Hepatocyte (in vitro differentiated cells): ENCODE measurements at regions not wholly inside any gene's neighbourhood (a gene's known extent, or its start where the extent isn't known, plus 50 kb on each side); places are given as distances from the start of the nearest gene placed in this dataset.

Source experiments
- DNase-seq: peaks from one replicate; pipeline ENCODE4 v3.0.0-alpha.2; 2016; ENCODE audit warnings: low spot score
- H2AFZ ChIP-seq: fragments of 200-600 bp; sonication (generic); 2 replicates; pipeline ENCODE4 v1.6.0; 2016; ENCODE audit warnings: antibody characterized with exemption, mild to moderate bottlenecking
- H3K27ac ChIP-seq: fragments of 200-600 bp; sonication (generic); 2 replicates; pipeline ENCODE4 v1.5.1; 2016; ENCODE audit warnings: mild to moderate bottlenecking
- H3K27me3 ChIP-seq: fragments of 200-600 bp; sonication (generic); 2 replicates; pipeline ENCODE4 v1.6.1; 2016
- H3K36me3 ChIP-seq: fragments of 200-600 bp; sonication (generic); replicated peaks from 2 replicates; pipeline ENCODE4 v1.5.1; 2016; ENCODE audit warnings: low read depth; ENCODE audit not compliant: insufficient read depth
- H3K4me1 ChIP-seq: fragments of 200-600 bp; sonication (generic); 2 replicates; pipeline ENCODE4 v1.5.1; 2016; ENCODE audit warnings: mild to moderate bottlenecking, moderate library complexity; ENCODE audit not compliant: insufficient read depth
- H3K4me2 ChIP-seq: fragments of 200-600 bp; sonication (generic); 2 replicates; pipeline ENCODE4 v1.6.0; 2016
- H3K4me3 ChIP-seq: fragments of 200-600 bp; sonication (generic); 2 replicates; pipeline ENCODE4 v1.5.1; 2016; ENCODE audit warnings: mild to moderate bottlenecking
- H3K79me2 ChIP-seq: fragments of 200-600 bp; sonication (generic); 2 replicates; pipeline ENCODE4 v1.6.0; 2017; ENCODE audit warnings: mild to moderate bottlenecking
- H3K9me2 ChIP-seq: fragments of 200-600 bp; sonication (generic); replicated peaks from 2 replicates; pipeline ENCODE4 v1.6.0; 2017; ENCODE audit warnings: mild to moderate bottlenecking; ENCODE audit not compliant: insufficient read depth
- H3K9me3 ChIP-seq: fragments of 200-600 bp; sonication (generic); 2 replicates; pipeline ENCODE4 v1.5.1; 2016; ENCODE audit warnings: low read depth, mild to moderate bottlenecking
- H4K20me1 ChIP-seq: fragments of 200-600 bp; sonication (generic); 2 replicates; pipeline ENCODE4 v1.6.0; 2016; ENCODE audit warnings: mild to moderate bottlenecking; ENCODE audit not compliant: insufficient read depth, poor library complexity, severe bottlenecking
- CTCF ChIP-seq: fragments of 200-600 bp; sonication (generic); IDR thresholded peaks from 2 replicates; pipeline ENCODE4 v1.5.1; 2016; ENCODE audit warnings: antibody characterized with exemption, mild to moderate bottlenecking; ENCODE audit not compliant: poor library complexity
- EZH2 ChIP-seq: fragments of 200-600 bp; sonication (generic); IDR thresholded peaks from 2 replicates; pipeline ENCODE4 v1.6.1; 2016; ENCODE audit warnings: antibody characterized with exemption, mild to moderate bottlenecking, borderline replicate concordance
- EZH2phosphoT487 ChIP-seq: fragments of 200-600 bp; sonication (generic); IDR thresholded peaks from one replicate; pipeline ENCODE4 v1.6.1; 2018; ENCODE audit warnings: antibody characterized with exemption, mild to moderate bottlenecking, low read depth, moderate library complexity; ENCODE audit not compliant: unreplicated experiment, severe bottlenecking
- WGBS: methylation state at CpG from one replicate; pipeline ENCODE4 v1.1.6; 2016; ENCODE audit warnings: low lambda C conversion rate; ENCODE audit errors: missing lambda C conversion rate; 5-methylcytosine and 5-hydroxymethylcytosine counted together

- Histone ChIP-seq H3K4me1 (peaks cover 21% of the 10 kb centered on the region), H4K20me1 (no peaks in the 10 kb centered on the region), H3K4me2 (peak overlapping the region; percentile 31), H2AFZ (no peak overlapping the region), H3K79me2 (peaks cover 10% of the 10 kb centered on the region), H3K9me2 (no peaks in the 10 kb centered on the region), H3K27ac (peak overlapping the region; percentile 93), H3K9me3 (peaks cover 2% of the 10 kb centered on the region), H3K27me3 (no peaks in the 10 kb centered on the region), H3K4me3 (no peak overlapping the region), H3K36me3 (no peaks in the 10 kb centered on the region)
- TF ChIP-seq EZH2 (no peak), CTCF (no peak), EZH2phosphoT487 (no peak)
- DNase-seq: peak; percentile 72
- WGBS: 60% methylated on average over 2 of the region's 2 CpGs
These were observed 90.1 kb downstream of the TNFAIP2 start for GRCh38 chr14:103213331-103213730.

- Histone ChIP-seq H3K27ac (peak overlapping the region; percentile 87), H3K36me3 (no peaks in the 10 kb centered on the region), H3K9me2 (no peaks in the 10 kb centered on the region), H4K20me1 (no peaks in the 10 kb centered on the region), H2AFZ (no peak overlapping the region), H3K4me1 (peaks cover 15% of the 10 kb centered on the region), H3K4me2 (no peak overlapping the region), H3K27me3 (no peaks in the 10 kb centered on the region), H3K9me3 (peaks cover 2% of the 10 kb centered on the region), H3K79me2 (peaks cover 10% of the 10 kb centered on the region), H3K4me3 (no peak overlapping the region)
- TF ChIP-seq EZH2 (no peak), CTCF (no peak), EZH2phosphoT487 (no peak)
- 94% methylated on average over 14 of the region's 14 CpGs for WGBS
- no peak for DNase-seq
These were observed 91.2 kb downstream of the TNFAIP2 start for GRCh38 chr14:103214461-103214958.

- no peak overlapping the region for H2AFZ ChIP-seq
- no peaks in the 10 kb centered on the region for H3K9me2 ChIP-seq
- H3K27ac ChIP-seq: no peak overlapping the region
- H3K27me3 ChIP-seq: peaks cover 5% of the 10 kb centered on the region
- no peak for DNase-seq
- peaks cover 2% of the 10 kb centered on the region for H3K9me3 ChIP-seq
- no peak overlapping the region for H3K4me2 ChIP-seq
- H3K79me2 ChIP-seq: peaks cover 7% of the 10 kb centered on the region
- 94% methylated on average over 10 of the region's 10 CpGs for WGBS
- H3K4me1 ChIP-seq: peaks cover 23% of the 10 kb centered on the region
- H3K4me3 ChIP-seq: no peak overlapping the region
- no peaks in the 10 kb centered on the region for H3K36me3 ChIP-seq
- TF ChIP-seq CTCF (no peak), EZH2phosphoT487 (no peak), EZH2 (no peak)
- H4K20me1 ChIP-seq: no peaks in the 10 kb centered on the region
These were observed 93.1 kb downstream of the TNFAIP2 start for GRCh38 chr14:103216399-103216798.

GRCh38 chr14:103216857-103217256 lies 93.6 kb downstream of the TNFAIP2 start:
- H2AFZ ChIP-seq: no peak overlapping the region
- H3K4me1 ChIP-seq: peaks cover 23% of the 10 kb centered on the region
- WGBS: 84% methylated on average over 5 of the region's 5 CpGs
- no peaks in the 10 kb centered on the region for H4K20me1 ChIP-seq
- no peak for DNase-seq
- H3K79me2 ChIP-seq: peaks cover 4% of the 10 kb centered on the region
- H3K4me2 ChIP-seq: no peak overlapping the region
- H3K9me3 ChIP-seq: peaks cover 2% of the 10 kb centered on the region
- H3K36me3 ChIP-seq: no peaks in the 10 kb centered on the region
- H3K27ac ChIP-seq: no peak overlapping the region
- no peak for TF ChIP-seq EZH2
- no peak for TF ChIP-seq CTCF
- no peak for TF ChIP-seq EZH2phosphoT487
- no peak overlapping the region for H3K4me3 ChIP-seq
- no peaks in the 10 kb centered on the region for H3K9me2 ChIP-seq
- peaks cover 7% of the 10 kb centered on the region for H3K27me3 ChIP-seq
